IMR-90 (cell line): ENCODE measurements at regions not wholly inside any gene's neighbourhood (a gene's known extent, or its start where the extent isn't known, plus 50 kb on each side); places are given as distances from the start of the nearest gene placed in this dataset.

Source experiments
- ATAC-seq: fragments of 200-7000 bp; cut with Tn5 transposase; 2 replicates; pipeline ENCODE4 v1.9.1; 2020; ENCODE audit warnings: low read depth, mild to moderate bottlenecking, moderate library complexity
- BruUV-seq: library from RNA; stranded (reverse); fragments of 400-500 nt; replicated peaks from 2 replicates; lab custom pipeline; 2021; lab: Mats Ljungman, UMichigan
- CTCF ChIA-PET: fragments of 300-600 bp; formaldehyde crosslinking; extraction: SDS; loops from one replicate; lab custom pipeline; 2021; ENCODE audit warnings: antibody characterized with exemption; lab: Yijun Ruan, JAX
- POLR2A ChIA-PET: fragments of 300-600 bp; sonication (Branson Sonifier 250); formaldehyde crosslinking; loops from one replicate; lab custom pipeline; 2022; ENCODE audit warnings: antibody characterized with exemption; ENCODE audit not compliant: unreplicated experiment; lab: Charles Lee
- DNase-seq: peaks from one replicate; pipeline ENCODE4 v3.0.0; 2013
- H2AFZ ChIP-seq: replicated peaks from 2 replicates; pipeline ENCODE3; 2013; ENCODE audit warnings: low read length, mild to moderate bottlenecking; ENCODE audit not compliant: poor library complexity
- H2AK5ac ChIP-seq: 2 replicates; pipeline ENCODE4 v1.6.1; 2013; ENCODE audit warnings: low read depth, low read length, inconsistent platforms
- H2AK9ac ChIP-seq: replicated peaks from 2 replicates; pipeline ENCODE3; 2013; ENCODE audit warnings: mild to moderate bottlenecking, low read depth, low read length, moderate library complexity; ENCODE audit not compliant: poor library complexity
- H2BK120ac ChIP-seq: 2 replicates; pipeline ENCODE4 v1.6.1; 2013; ENCODE audit warnings: low read depth, low read length, inconsistent platforms
- H2BK15ac ChIP-seq: 3 replicates; pipeline ENCODE4 v1.6.1; 2013; ENCODE audit warnings: low read depth, low read length, inconsistent platforms
- H2BK20ac ChIP-seq: 2 replicates; pipeline ENCODE4 v1.6.1; 2013; ENCODE audit warnings: low read depth, mild to moderate bottlenecking, inconsistent platforms, low read length, moderate library complexity
- H2BK5ac ChIP-seq: 2 replicates; pipeline ENCODE4 v1.6.1; 2013; ENCODE audit warnings: mild to moderate bottlenecking, low read depth, low read length, inconsistent platforms; ENCODE audit not compliant: poor library complexity, severe bottlenecking
- H3K14ac ChIP-seq: replicated peaks from 2 replicates; pipeline ENCODE4 v1.6.1; 2013; ENCODE audit warnings: low read depth, low read length, inconsistent platforms
- H3K18ac ChIP-seq: 2 replicates; pipeline ENCODE4 v1.6.1; 2013; ENCODE audit warnings: low read depth, low read length, control low read depth
- H3K23ac ChIP-seq: 2 replicates; pipeline ENCODE4 v1.6.1; 2013; ENCODE audit warnings: low read depth, low read length, inconsistent platforms
- H3K27ac ChIP-seq: 2 replicates; pipeline ENCODE4 v1.5.1; 2013; ENCODE audit warnings: mild to moderate bottlenecking, control low read depth, low read length; ENCODE audit not compliant: insufficient read depth
- H3K27me3 ChIP-seq: 2 replicates; pipeline ENCODE4 v1.6.1; 2013; ENCODE audit warnings: low read length; ENCODE audit not compliant: control insufficient read depth, insufficient read depth
- H3K36me3 ChIP-seq: 2 replicates; pipeline ENCODE4 v1.6.1; 2013; ENCODE audit warnings: low read length, mixed read lengths; ENCODE audit not compliant: control insufficient read depth, insufficient read depth
- H3K4ac ChIP-seq: 2 replicates; pipeline ENCODE4 v1.6.1; 2013; ENCODE audit warnings: low read depth, low read length, inconsistent platforms
- H3K4me1 ChIP-seq: 2 replicates; pipeline ENCODE4 v1.6.1; 2013; ENCODE audit warnings: low read length, mixed read lengths; ENCODE audit not compliant: control insufficient read depth, insufficient read depth
- H3K4me2 ChIP-seq: 2 replicates; pipeline ENCODE4 v1.6.1; 2013; ENCODE audit warnings: low read depth, mild to moderate bottlenecking, control low read depth, low read length, moderate library complexity
- H3K4me3 ChIP-seq: 2 replicates; pipeline ENCODE4 v1.5.1; 2013; ENCODE audit warnings: low read depth, mild to moderate bottlenecking, control low read depth, low read length, moderate library complexity; ENCODE audit not compliant: insufficient read depth
- H3K56ac ChIP-seq: 2 replicates; pipeline ENCODE4 v1.6.1; 2013; ENCODE audit warnings: low read length, inconsistent platforms; ENCODE audit not compliant: insufficient read depth; ENCODE audit errors: extremely low read depth
- H3K79me1 ChIP-seq, 2 experiments: 2 replicates each; pipeline ENCODE4 v1.6.1; 2013; ENCODE audit warnings: low read length in 2 of 2, inconsistent platforms in 1 of 2, low read depth in 1 of 2
- H3K9ac ChIP-seq: 2 replicates; pipeline ENCODE4 v1.6.1; 2013; ENCODE audit warnings: low read depth, low read length, control low read depth
- H3K9me1 ChIP-seq: 2 replicates; pipeline ENCODE4 v1.6.1; 2013; ENCODE audit warnings: low read length, inconsistent platforms; ENCODE audit not compliant: insufficient read depth
- H3K9me3 ChIP-seq: 2 replicates; pipeline ENCODE4 v1.6.1; 2013; ENCODE audit warnings: low read length; ENCODE audit not compliant: control insufficient read depth, insufficient read depth
- H4K20me1 ChIP-seq: 2 replicates; pipeline ENCODE4 v1.6.1; 2013; ENCODE audit warnings: low read length, inconsistent platforms; ENCODE audit not compliant: insufficient read depth
- H4K5ac ChIP-seq: 2 replicates; pipeline ENCODE4 v1.6.1; 2013; ENCODE audit warnings: mild to moderate bottlenecking, low read depth, low read length, control low read depth
- H4K8ac ChIP-seq, 2 experiments: 2 replicates each; pipeline ENCODE4 v1.6.1; 2013; ENCODE audit warnings: low read depth in 2 of 2, low read length in 2 of 2, control low read depth in 1 of 2, inconsistent platforms in 1 of 2
- H4K91ac ChIP-seq: 2 replicates; pipeline ENCODE4 v1.6.1; 2013; ENCODE audit warnings: low read depth, low read length, inconsistent platforms; ENCODE audit not compliant: insufficient read depth
- BHLHE40 ChIP-seq: fragments of 150-350 bp; IDR thresholded peaks from 2 replicates; pipeline ENCODE4 v1.6.1; 2016; ENCODE audit warnings: mild to moderate bottlenecking, low read depth, low read length
- CEBPB ChIP-seq: IDR thresholded peaks from 2 replicates; pipeline ENCODE4 v1.6.1; 2012; ENCODE audit warnings: low read depth, low read length, improper control_type of control experiment
- FOS ChIP-seq: fragments of 150-350 bp; IDR thresholded peaks from 2 replicates; pipeline ENCODE4 v1.6.1; 2016; ENCODE audit warnings: low read depth, low read length
- MAFK ChIP-seq: IDR thresholded peaks from 2 replicates; pipeline ENCODE4 v1.6.1; 2012; ENCODE audit warnings: low read depth, low read length, improper control_type of control experiment
- RAD21 ChIP-seq: IDR thresholded peaks from 2 replicates; pipeline ENCODE4 v1.6.1; 2012; ENCODE audit warnings: low read length, improper control_type of control experiment
- RFX5 ChIP-seq: IDR thresholded peaks from 2 replicates; pipeline ENCODE4 v1.8.0; 2012; ENCODE audit warnings: low read depth, mild to moderate bottlenecking, low read length, moderate library complexity
- WGBS, 2 experiments: methylation state at CpG; one replicate each; pipeline versions ENCODE4 v1.1.5 to v1.1.7; 2013; ENCODE audit warnings: missing lambda C conversion rate in 2 of 2; ENCODE audit not compliant: insufficient read length in 1 of 2; ENCODE audit errors: extremely low coverage in 2 of 2; 5-methylcytosine and 5-hydroxymethylcytosine counted together
- dilution Hi-C: fragments of 300-500 bp; cut with HindIII; formaldehyde crosslinking; loops from one replicate; pipeline ENCODE4 v1.14.3; 2018; ENCODE audit warnings: low sequenced_read_pairs; ENCODE audit not compliant: unreplicated experiment
- in situ Hi-C: fragments of 300-500 bp; cut with MboI; formaldehyde crosslinking; loops from 3 replicates; pipeline ENCODE4 v1.14.3; 2019; ENCODE audit warnings: low sequenced_read_pairs, inconsistent platforms, mixed read lengths
- intact Hi-C: fragments of 100-400 bp; cut with micrococcal nuclease; formaldehyde crosslinking; loops from 2 replicates; pipeline ENCODE4 v1.10.0; 2022
- TF ChIP-seq, protein P1 (sequence below): fragments of 150-350 bp; IDR thresholded peaks from 2 replicates; pipeline ENCODE4 v1.6.1; 2016; ENCODE audit warnings: low read depth, mild to moderate bottlenecking, low read length, moderate library complexity, borderline replicate concordance

DNA sequence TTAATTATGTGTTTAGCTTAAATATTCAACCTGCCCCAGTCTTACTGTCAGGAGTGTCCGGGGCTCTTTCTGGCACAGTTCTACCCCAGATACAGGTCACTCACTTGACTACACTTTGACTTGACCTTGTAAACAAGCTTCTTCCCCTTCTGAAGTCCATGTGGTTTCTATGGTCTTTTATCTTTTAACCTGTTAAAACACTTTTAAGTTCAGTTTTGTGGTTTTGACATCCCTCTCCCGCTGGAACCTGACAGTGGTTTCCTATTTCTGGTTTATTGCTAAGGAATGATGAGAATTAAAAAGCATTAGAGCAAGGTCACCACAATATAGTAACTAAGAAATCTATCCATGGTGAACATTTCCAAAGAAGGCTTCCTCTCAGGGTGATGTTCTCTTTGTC, 300.1 kb downstream of the TMEM167A start:
- no peak overlapping the region for H3K18ac ChIP-seq
- H2AFZ ChIP-seq = no peak overlapping the region
- no peak overlapping the region for H3K4me3 ChIP-seq
- POLR2A ChIA-PET = no interaction called here
- H3K56ac ChIP-seq = no peak overlapping the region
- no peaks in the 10 kb centered on the region for H3K36me3 ChIP-seq
- no peak overlapping the region for H2BK120ac ChIP-seq
- no peak overlapping the region for H3K9ac ChIP-seq
- H2AK9ac ChIP-seq = no peak overlapping the region
- no peaks in the 10 kb centered on the region for H3K4me1 ChIP-seq
- no peaks in the 10 kb centered on the region; the same call in 1 of the 2 replicates for H3K27me3 ChIP-seq
- dilution Hi-C loops (no loop called here), intact Hi-C loops (no loop called here), in situ Hi-C loops (loop anchor here (25.0 kb wide), 1 partner anchor 415 kb away; no protein-coding TSS in a partner anchor)
- H3K9me3 ChIP-seq = no peaks in the 10 kb centered on the region
- no peak overlapping the region for H3K4me2 ChIP-seq
- DNase-seq = no peak
- no peak overlapping the region for H3K23ac ChIP-seq
- H3K9me1 ChIP-seq = no peaks in the 10 kb centered on the region
- no TSS peak for BruUV-seq
- H3K4ac ChIP-seq = no peak overlapping the region
- H4K20me1 ChIP-seq = no peaks in the 10 kb centered on the region
- no peak overlapping the region for H4K5ac ChIP-seq
- H3K14ac ChIP-seq = no peak overlapping the region
- H4K8ac ChIP-seq = no peak overlapping the region
- H2BK15ac ChIP-seq = no peak overlapping the region
- H4K91ac ChIP-seq = no peak overlapping the region
- WGBS, 2 experiments = no CpG with 5 or more reads among the region's 2 CpGs
- H2BK20ac ChIP-seq = no peak overlapping the region
- H2AK5ac ChIP-seq = no peak overlapping the region
- TF ChIP-seq RAD21 = no peak
- no peak for TF ChIP-seq RFX5
- no peak for TF ChIP-seq BHLHE40
- TF ChIP-seq MAFK = no peak
- no peak for TF ChIP-seq CEBPB
- TF ChIP-seq, protein P1, sequence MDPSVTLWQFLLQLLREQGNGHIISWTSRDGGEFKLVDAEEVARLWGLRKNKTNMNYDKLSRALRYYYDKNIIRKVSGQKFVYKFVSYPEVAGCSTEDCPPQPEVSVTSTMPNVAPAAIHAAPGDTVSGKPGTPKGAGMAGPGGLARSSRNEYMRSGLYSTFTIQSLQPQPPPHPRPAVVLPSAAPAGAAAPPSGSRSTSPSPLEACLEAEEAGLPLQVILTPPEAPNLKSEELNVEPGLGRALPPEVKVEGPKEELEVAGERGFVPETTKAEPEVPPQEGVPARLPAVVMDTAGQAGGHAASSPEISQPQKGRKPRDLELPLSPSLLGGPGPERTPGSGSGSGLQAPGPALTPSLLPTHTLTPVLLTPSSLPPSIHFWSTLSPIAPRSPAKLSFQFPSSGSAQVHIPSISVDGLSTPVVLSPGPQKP = no peak
- TF ChIP-seq FOS = no peak
- H3K79me1 ChIP-seq = no peaks in the 10 kb centered on the region
- CTCF ChIA-PET = no interaction called here
- no peak overlapping the region for H3K27ac ChIP-seq
- ATAC-seq = no peak
- no peak overlapping the region for H2BK5ac ChIP-seq
